ENCODE measurements at regions not wholly inside any gene's neighbourhood (a gene's known extent, or its start where the extent isn't known, plus 50 kb on each side); places are given as distances from the start of the nearest gene placed in this dataset.

- ATAC-seq: no peak
- TF ChIP-seq GLIS3 (CRISPR knock-in tag; IDR thresholded peaks at IDR 0.05) (no peak), ZFP3 (CRISPR knock-in tag; IDR thresholded peaks at IDR 0.05) (no peak), ESRRG (CRISPR knock-in tag; IDR thresholded peaks at IDR 0.05) (no peak), PPARA (CRISPR knock-in tag; IDR thresholded peaks at IDR 0.05; ENCODE audit: borderline replicate concordance) (no peak), CSRNP3 (CRISPR knock-in tag; IDR thresholded peaks at IDR 0.05) (no peak), ARNTL (CRISPR knock-in tag; IDR thresholded peaks at IDR 0.05; ENCODE audit: borderline replicate concordance, low read depth) (no peak), CREB5 (CRISPR knock-in tag; IDR thresholded peaks at IDR 0.05; ENCODE audit: low read depth) (no peak), SNAI2 (CRISPR knock-in tag; IDR thresholded peaks at IDR 0.05) (no peak), ZNF8 (CRISPR knock-in tag; IDR thresholded peaks at IDR 0.05) (no peak), ZNF565 (CRISPR knock-in tag; conservative IDR thresholded peaks at IDR 0.05; ENCODE audit: low read depth) (no peak), ZFP30 (CRISPR knock-in tag; IDR thresholded peaks at IDR 0.05) (no peak), POU6F1 (CRISPR knock-in tag; IDR thresholded peaks at IDR 0.05; ENCODE audit: borderline replicate concordance, low read depth) (no peak), ISL1 (CRISPR knock-in tag; IDR thresholded peaks at IDR 0.05) (no peak), TSHZ2 (CRISPR knock-in tag; IDR thresholded peaks at IDR 0.05) (no peak), ZNF70 (CRISPR knock-in tag; IDR thresholded peaks at IDR 0.05) (no peak), CSDC2 (CRISPR knock-in tag; IDR thresholded peaks at IDR 0.05) (no peak), PATZ1 (CRISPR knock-in tag; IDR thresholded peaks at IDR 0.05; ENCODE audit: borderline replicate concordance) (no peak), TOX (CRISPR knock-in tag; IDR thresholded peaks at IDR 0.05; ENCODE audit: borderline replicate concordance) (no peak)
Observed at GRCh38 chr5:27474395-27474794, 436.0 kb upstream of the CDH9 start.

GRCh38 chr5:27474047-27474309 lies 435.6 kb upstream of the CDH9 start:
- TF ChIP-seq CSDC2 (CRISPR knock-in tag; IDR thresholded peaks at IDR 0.05) (no peak), ZFP30 (CRISPR knock-in tag; IDR thresholded peaks at IDR 0.05) (no peak), RARB (CRISPR knock-in tag; IDR thresholded peaks at IDR 0.05) (no peak), PPARA (CRISPR knock-in tag; IDR thresholded peaks at IDR 0.05; ENCODE audit: borderline replicate concordance) (no peak), ARNTL (CRISPR knock-in tag; IDR thresholded peaks at IDR 0.05; ENCODE audit: borderline replicate concordance, low read depth) (no peak), CSRNP3 (CRISPR knock-in tag; IDR thresholded peaks at IDR 0.05) (no peak), ZNF8 (CRISPR knock-in tag; IDR thresholded peaks at IDR 0.05) (no peak)
- no peak for ATAC-seq

Measured in SK-N-SH treated with all-trans-retinoic acid at 6 μM for 48 hours (cell line).